ENCODE measurements at regions not wholly inside any gene's neighbourhood (a gene's known extent, or its start where the extent isn't known, plus 50 kb on each side); places are given as distances from the start of the nearest gene placed in this dataset.

- intact Hi-C loops (cut with DNase I), result no loop called here
- H3K27ac ChIP-seq, result no peak overlapping the region
- no peaks in the 10 kb centered on the region for H3K4me1 ChIP-seq (replicated peaks)
- TF ChIP-seq, protein P1, sequence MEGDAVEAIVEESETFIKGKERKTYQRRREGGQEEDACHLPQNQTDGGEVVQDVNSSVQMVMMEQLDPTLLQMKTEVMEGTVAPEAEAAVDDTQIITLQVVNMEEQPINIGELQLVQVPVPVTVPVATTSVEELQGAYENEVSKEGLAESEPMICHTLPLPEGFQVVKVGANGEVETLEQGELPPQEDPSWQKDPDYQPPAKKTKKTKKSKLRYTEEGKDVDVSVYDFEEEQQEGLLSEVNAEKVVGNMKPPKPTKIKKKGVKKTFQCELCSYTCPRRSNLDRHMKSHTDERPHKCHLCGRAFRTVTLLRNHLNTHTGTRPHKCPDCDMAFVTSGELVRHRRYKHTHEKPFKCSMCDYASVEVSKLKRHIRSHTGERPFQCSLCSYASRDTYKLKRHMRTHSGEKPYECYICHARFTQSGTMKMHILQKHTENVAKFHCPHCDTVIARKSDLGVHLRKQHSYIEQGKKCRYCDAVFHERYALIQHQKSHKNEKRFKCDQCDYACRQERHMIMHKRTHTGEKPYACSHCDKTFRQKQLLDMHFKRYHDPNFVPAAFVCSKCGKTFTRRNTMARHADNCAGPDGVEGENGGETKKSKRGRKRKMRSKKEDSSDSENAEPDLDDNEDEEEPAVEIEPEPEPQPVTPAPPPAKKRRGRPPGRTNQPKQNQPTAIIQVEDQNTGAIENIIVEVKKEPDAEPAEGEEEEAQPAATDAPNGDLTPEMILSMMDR (IDR thresholded peaks at IDR 0.05), result no peak
- TF ChIP-seq POLR2AphosphoS5 (IDR thresholded peaks at IDR 0.05), result no peak
- TF ChIP-seq POLR2A (IDR thresholded peaks at IDR 0.05), result no peak
- no peaks in the 10 kb centered on the region for H3K36me3 ChIP-seq
- no peaks in the 10 kb centered on the region for H3K27me3 ChIP-seq (replicated peaks; ENCODE audit: insufficient read depth)
- no peaks in the 10 kb centered on the region for H3K9me3 ChIP-seq
- WGBS, result 81% methylated on average over 8 of the region's 8 CpGs
- no peak for DNase-seq (ENCODE audit: low spot score)
- no peak overlapping the region for H3K4me3 ChIP-seq
Observed at GRCh38 chr2:120501591-120501990, 155.7 kb downstream of the INHBB start.

DNA sequence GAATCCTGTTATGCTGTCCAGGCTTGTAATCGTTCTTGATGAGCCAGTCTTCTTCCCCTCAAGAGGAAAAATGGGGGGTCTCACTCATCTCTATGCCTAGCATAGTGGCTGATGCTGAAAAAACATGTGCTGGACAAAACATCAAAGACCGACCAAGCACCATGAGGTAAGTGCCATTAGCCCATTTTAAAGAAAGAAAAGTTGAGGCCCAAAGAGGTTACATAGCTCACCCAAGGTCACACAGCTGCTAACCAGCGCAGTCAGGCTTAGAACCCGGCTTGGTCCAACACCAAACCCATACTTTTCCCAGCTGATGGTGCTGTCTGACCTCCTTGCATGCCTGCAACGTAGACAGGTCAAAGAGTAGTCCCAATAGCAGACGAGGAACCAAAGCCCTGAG, 156.4 kb downstream of the INHBB start:
- intact Hi-C loops (cut with DNase I), result no loop called here
- no peak for DNase-seq (ENCODE audit: low spot score)
- no peaks in the 10 kb centered on the region for H3K9me3 ChIP-seq
- H3K36me3 ChIP-seq, result no peaks in the 10 kb centered on the region
- H3K27ac ChIP-seq, result no peak overlapping the region
- 86% methylated on average over 6 of the region's 6 CpGs for WGBS
- no peaks in the 10 kb centered on the region for H3K4me1 ChIP-seq (replicated peaks)
- H3K4me3 ChIP-seq, result no peak overlapping the region
- H3K27me3 ChIP-seq (replicated peaks; ENCODE audit: insufficient read depth), result no peaks in the 10 kb centered on the region
- TF ChIP-seq, protein P1 (IDR thresholded peaks at IDR 0.05), result no peak
- TF ChIP-seq POLR2A (IDR thresholded peaks at IDR 0.05) (no peak), POLR2AphosphoS5 (IDR thresholded peaks at IDR 0.05) (no peak)

- TF ChIP-seq POLR2A (IDR thresholded peaks at IDR 0.05) (no peak), POLR2AphosphoS5 (IDR thresholded peaks at IDR 0.05) (no peak)
- TF ChIP-seq, protein P1 (IDR thresholded peaks at IDR 0.05), result no peak
- no peaks in the 10 kb centered on the region for H3K36me3 ChIP-seq
- no peak for DNase-seq (ENCODE audit: low spot score)
- H3K27ac ChIP-seq, result no peak overlapping the region
- WGBS, result 100% methylated on average over 2 of the region's 2 CpGs
- H3K9me3 ChIP-seq, result no peaks in the 10 kb centered on the region
- intact Hi-C loops (cut with DNase I), result no loop called here
- no peaks in the 10 kb centered on the region for H3K4me1 ChIP-seq (replicated peaks)
- no peak overlapping the region for H3K4me3 ChIP-seq
- H3K27me3 ChIP-seq (replicated peaks; ENCODE audit: insufficient read depth), result no peaks in the 10 kb centered on the region
Observed at GRCh38 chr2:120502761-120503160, 156.8 kb downstream of the INHBB start.

GRCh38 chr2:120503206-120503792, 157.4 kb downstream of the INHBB start:
- Histone ChIP-seq H3K9me3 (no peaks in the 10 kb centered on the region), H3K4me1 (replicated peaks) (no peaks in the 10 kb centered on the region), H3K4me3 (no peak overlapping the region), H3K27ac (no peak overlapping the region), H3K27me3 (replicated peaks; ENCODE audit: insufficient read depth) (no peaks in the 10 kb centered on the region), H3K36me3 (no peaks in the 10 kb centered on the region)
- WGBS, result 80% methylated on average over 17 of the region's 17 CpGs
- TF ChIP-seq POLR2A (IDR thresholded peaks at IDR 0.05) (no peak), POLR2AphosphoS5 (IDR thresholded peaks at IDR 0.05) (no peak)
- TF ChIP-seq, protein P1 (IDR thresholded peaks at IDR 0.05), result no peak
- intact Hi-C loops (cut with DNase I), result no loop called here
- no peak for DNase-seq (ENCODE audit: low spot score)

- intact Hi-C loops (cut with DNase I), result no loop called here
- WGBS, result 75% methylated on average over 23 of the region's 23 CpGs
- no peak overlapping the region for H3K27ac ChIP-seq
- TF ChIP-seq POLR2AphosphoS5 (IDR thresholded peaks at IDR 0.05) (no peak), POLR2A (IDR thresholded peaks at IDR 0.05) (no peak)
- TF ChIP-seq, protein P1 (IDR thresholded peaks at IDR 0.05), result no peak
- no peaks in the 10 kb centered on the region for H3K36me3 ChIP-seq
- H3K4me3 ChIP-seq, result no peak overlapping the region
- no peaks in the 10 kb centered on the region for H3K4me1 ChIP-seq (replicated peaks)
- no peak for DNase-seq (ENCODE audit: low spot score)
- no peaks in the 10 kb centered on the region for H3K27me3 ChIP-seq (replicated peaks; ENCODE audit: insufficient read depth)
- no peaks in the 10 kb centered on the region for H3K9me3 ChIP-seq
Observed at GRCh38 chr2:120503793-120504571, 158.0 kb downstream of the INHBB start.
